ENCODE measurements at regions not wholly inside any gene's neighbourhood (a gene's known extent, or its start where the extent isn't known, plus 50 kb on each side); places are given as distances from the start of the nearest gene placed in this dataset.

GRCh38 chr1:29629401-29629800 lies 393.1 kb downstream of the PTPRU start:
- Histone ChIP-seq H3K9ac (ENCODE audit: control insufficient read depth, insufficient read depth, low read length) (no peak overlapping the region), H3K79me2 (ENCODE audit: control insufficient read depth, insufficient read depth, low read length) (no peaks in the 10 kb centered on the region), H3K9me3 (replicated peaks; ENCODE audit: control insufficient read depth, insufficient read depth, low read length) (no peaks in the 10 kb centered on the region), H3K4me1 (ENCODE audit: control insufficient read depth, insufficient read depth, low read length) (no peaks in the 10 kb centered on the region), H4K20me1 (ENCODE audit: control insufficient read depth, insufficient read depth) (no peaks in the 10 kb centered on the region), H3K27me3 (replicated peaks in 1 of 2; ENCODE audit: control insufficient read depth in 2 of 2, insufficient read depth in 2 of 2, low read length in 1 of 2) (peaks cover 2 to 5% of the 10 kb centered on the region in 2 experiments; a peak in 1 of 4 replicates), H2AFZ (ENCODE audit: control insufficient read depth, low read depth, low read length) (no peak overlapping the region), H3K36me3 (ENCODE audit: control insufficient read depth in 2 of 2, insufficient read depth in 2 of 2, low read length in 1 of 2) (no peaks in the 10 kb centered on the region), H3K27ac (ENCODE audit: control insufficient read depth, insufficient read depth) (no peak overlapping the region), H3K4me2 (ENCODE audit: control insufficient read depth, insufficient read depth) (no peak overlapping the region), H3K4me3 (no peak overlapping the region)
- 2% methylated on average over 4 of the region's 4 CpGs for WGBS (ENCODE audit: insufficient coverage, insufficient replicate concordance, low lambda C conversion rate, missing lambda C conversion rate)
- no TSS peak for BruUV-seq (replicated peaks)
- ChIA-PET CTCF (no interaction called here), RAD21 (ENCODE audit: unreplicated experiment) (no interaction called here), SMC1A (ENCODE audit: uncharacterized antibody, unreplicated experiment) (no interaction called here), POLR2A (no interaction called here)
- in situ Hi-C loops (cut with MboI) = no loop called here
- no peak for DNase-seq (ENCODE audit: low read depth, low spot score)
- intact Hi-C loops (cut with micrococcal nuclease; ENCODE audit: unreplicated experiment) = no loop called here
- no peak for TF ChIP-seq EP300 (IDR thresholded peaks at IDR 0.05; ENCODE audit: borderline replicate concordance in 1 of 2, control insufficient read depth in 1 of 2, low read depth in 2 of 2, low read length in 2 of 2)
- no peak for TF ChIP-seq IKZF1 (conservative IDR thresholded peaks at IDR 0.05)
- TF ChIP-seq RUNX3 (IDR thresholded peaks at IDR 0.05; ENCODE audit: low read length) = no peak
- TF ChIP-seq, protein P1, sequence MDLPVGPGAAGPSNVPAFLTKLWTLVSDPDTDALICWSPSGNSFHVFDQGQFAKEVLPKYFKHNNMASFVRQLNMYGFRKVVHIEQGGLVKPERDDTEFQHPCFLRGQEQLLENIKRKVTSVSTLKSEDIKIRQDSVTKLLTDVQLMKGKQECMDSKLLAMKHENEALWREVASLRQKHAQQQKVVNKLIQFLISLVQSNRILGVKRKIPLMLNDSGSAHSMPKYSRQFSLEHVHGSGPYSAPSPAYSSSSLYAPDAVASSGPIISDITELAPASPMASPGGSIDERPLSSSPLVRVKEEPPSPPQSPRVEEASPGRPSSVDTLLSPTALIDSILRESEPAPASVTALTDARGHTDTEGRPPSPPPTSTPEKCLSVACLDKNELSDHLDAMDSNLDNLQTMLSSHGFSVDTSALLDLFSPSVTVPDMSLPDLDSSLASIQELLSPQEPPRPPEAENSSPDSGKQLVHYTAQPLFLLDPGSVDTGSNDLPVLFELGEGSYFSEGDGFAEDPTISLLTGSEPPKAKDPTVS (IDR thresholded peaks at IDR 0.05; ENCODE audit: low read depth, low read length) = no peak
- no peak for TF ChIP-seq SUPT20H (IDR thresholded peaks at IDR 0.05; ENCODE audit: borderline replicate concordance, control insufficient read depth, low read depth, low read length)
- no peak for TF ChIP-seq NRF1 (conservative IDR thresholded peaks at IDR 0.05; ENCODE audit: low read depth, low read length)
- TF ChIP-seq SRF (IDR thresholded peaks at IDR 0.05; ENCODE audit: low read depth in 2 of 2, low read length in 2 of 2) = no peak
- no peak for TF ChIP-seq SREBF1 (IDR thresholded peaks at IDR 0.05; ENCODE audit: low read length)
- TF ChIP-seq RBBP5 (conservative IDR thresholded peaks at IDR 0.05) = no peak
- TF ChIP-seq IKZF2 (IDR thresholded peaks at IDR 0.05) = no peak
- TF ChIP-seq, protein P2, sequence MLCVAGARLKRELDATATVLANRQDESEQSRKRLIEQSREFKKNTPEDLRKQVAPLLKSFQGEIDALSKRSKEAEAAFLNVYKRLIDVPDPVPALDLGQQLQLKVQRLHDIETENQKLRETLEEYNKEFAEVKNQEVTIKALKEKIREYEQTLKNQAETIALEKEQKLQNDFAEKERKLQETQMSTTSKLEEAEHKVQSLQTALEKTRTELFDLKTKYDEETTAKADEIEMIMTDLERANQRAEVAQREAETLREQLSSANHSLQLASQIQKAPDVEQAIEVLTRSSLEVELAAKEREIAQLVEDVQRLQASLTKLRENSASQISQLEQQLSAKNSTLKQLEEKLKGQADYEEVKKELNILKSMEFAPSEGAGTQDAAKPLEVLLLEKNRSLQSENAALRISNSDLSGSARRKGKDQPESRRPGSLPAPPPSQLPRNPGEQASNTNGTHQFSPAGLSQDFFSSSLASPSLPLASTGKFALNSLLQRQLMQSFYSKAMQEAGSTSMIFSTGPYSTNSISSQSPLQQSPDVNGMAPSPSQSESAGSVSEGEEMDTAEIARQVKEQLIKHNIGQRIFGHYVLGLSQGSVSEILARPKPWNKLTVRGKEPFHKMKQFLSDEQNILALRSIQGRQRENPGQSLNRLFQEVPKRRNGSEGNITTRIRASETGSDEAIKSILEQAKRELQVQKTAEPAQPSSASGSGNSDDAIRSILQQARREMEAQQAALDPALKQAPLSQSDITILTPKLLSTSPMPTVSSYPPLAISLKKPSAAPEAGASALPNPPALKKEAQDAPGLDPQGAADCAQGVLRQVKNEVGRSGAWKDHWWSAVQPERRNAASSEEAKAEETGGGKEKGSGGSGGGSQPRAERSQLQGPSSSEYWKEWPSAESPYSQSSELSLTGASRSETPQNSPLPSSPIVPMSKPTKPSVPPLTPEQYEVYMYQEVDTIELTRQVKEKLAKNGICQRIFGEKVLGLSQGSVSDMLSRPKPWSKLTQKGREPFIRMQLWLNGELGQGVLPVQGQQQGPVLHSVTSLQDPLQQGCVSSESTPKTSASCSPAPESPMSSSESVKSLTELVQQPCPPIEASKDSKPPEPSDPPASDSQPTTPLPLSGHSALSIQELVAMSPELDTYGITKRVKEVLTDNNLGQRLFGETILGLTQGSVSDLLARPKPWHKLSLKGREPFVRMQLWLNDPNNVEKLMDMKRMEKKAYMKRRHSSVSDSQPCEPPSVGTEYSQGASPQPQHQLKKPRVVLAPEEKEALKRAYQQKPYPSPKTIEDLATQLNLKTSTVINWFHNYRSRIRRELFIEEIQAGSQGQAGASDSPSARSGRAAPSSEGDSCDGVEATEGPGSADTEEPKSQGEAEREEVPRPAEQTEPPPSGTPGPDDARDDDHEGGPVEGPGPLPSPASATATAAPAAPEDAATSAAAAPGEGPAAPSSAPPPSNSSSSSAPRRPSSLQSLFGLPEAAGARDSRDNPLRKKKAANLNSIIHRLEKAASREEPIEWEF (IDR thresholded peaks at IDR 0.05; ENCODE audit: insufficient replicate concordance, low read depth, low read length) = no peak
- no peak for TF ChIP-seq RELA (IDR thresholded peaks at IDR 0.05; ENCODE audit: borderline replicate concordance, partially characterized antibody)
- no peak for TF ChIP-seq BCLAF1 (IDR thresholded peaks at IDR 0.05)
- FAIRE-seq = no peak
- no peak for ATAC-seq
